Sigmoid colon (tissue), 4 donors: ENCODE measurements at regions not wholly inside any gene's neighbourhood (a gene's known extent, or its start where the extent isn't known, plus 50 kb on each side); places are given as distances from the start of the nearest gene placed in this dataset.

Source experiments
- CTCF ChIP-seq, 4 experiments: fragments of 450-650 bp in 3 of 4; fragments of 200-600 bp in 1 of 4; IDR thresholded peaks; one replicate each; pipeline ENCODE4 v1.5.1; 2016 to 2019; ENCODE audit warnings: antibody characterized with exemption in 4 of 4, mild to moderate bottlenecking in 3 of 4, moderate library complexity in 2 of 4
- EP300 ChIP-seq, 4 donors: sonication (generic); formaldehyde crosslinking; IDR thresholded peaks; one replicate each; pipeline ENCODE4 v1.6.1; 2017; ENCODE audit warnings: antibody characterized with exemption in 4 of 4
- POLR2A ChIP-seq, 2 donors: fragments of 450-650 bp; IDR thresholded peaks; one replicate each; pipeline ENCODE4 v1.6.1; 2016; ENCODE audit warnings: antibody characterized with exemption in 2 of 2, mild to moderate bottlenecking in 2 of 2, moderate library complexity in 2 of 2
- POLR2AphosphoS5 ChIP-seq, 4 donors: sonication (generic); formaldehyde crosslinking; IDR thresholded peaks; one replicate each; pipeline ENCODE4 v1.6.1; 2017; ENCODE audit warnings: antibody characterized with exemption in 4 of 4

DNA sequence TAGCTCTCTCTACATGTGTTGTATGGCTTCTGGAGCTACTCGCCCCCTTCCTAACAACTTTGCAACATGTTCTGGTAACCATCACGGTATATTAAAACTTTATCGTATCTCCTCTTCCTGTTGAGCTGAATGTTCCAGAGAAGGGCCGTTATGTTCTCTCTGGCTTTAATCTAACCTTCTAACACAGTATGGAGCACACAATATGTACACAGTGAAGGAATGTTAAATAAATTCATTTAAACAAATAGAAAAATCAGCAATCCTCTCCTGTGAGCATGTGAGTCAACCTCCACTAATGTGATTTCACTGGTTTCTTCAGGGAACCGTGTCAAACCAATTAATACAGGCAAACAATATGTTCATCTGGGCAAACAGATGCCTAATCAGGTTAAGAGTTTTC is 319.5 kb upstream of the OR4E1 start:
- TF ChIP-seq CTCF (IDR thresholded peaks at IDR 0.05): no peak
- no peak for TF ChIP-seq EP300 (IDR thresholded peaks at IDR 0.05)
- TF ChIP-seq POLR2AphosphoS5 (IDR thresholded peaks at IDR 0.05): no peak
- TF ChIP-seq POLR2A (IDR thresholded peaks at IDR 0.05): no peak
